ENCODE measurements at regions not wholly inside any gene's neighbourhood (a gene's known extent, or its start where the extent isn't known, plus 50 kb on each side); places are given as distances from the start of the nearest gene placed in this dataset.

GRCh38 chrX:97666890-97667289 is 783.2 kb downstream of the RPA4 start:
- DNase-seq (ENCODE audit: low read depth, low spot score), result no peak

GRCh38 chrX:97668126-97668525 is 784.4 kb downstream of the RPA4 start:
- DNase-seq (ENCODE audit: low read depth, low spot score), result no peak

GRCh38 chrX:97672138-97672537 is 788.4 kb downstream of the RPA4 start:
- DNase-seq (ENCODE audit: low read depth, low spot score), result no peak

GRCh38 chrX:97672608-97673007 is 788.9 kb downstream of the RPA4 start:
- DNase-seq (ENCODE audit: low read depth, low spot score), result no peak

- no peak for DNase-seq (ENCODE audit: low read depth, low spot score)
These were observed 789.4 kb downstream of the RPA4 start for GRCh38 chrX:97673135-97673534.

GRCh38 chrX:97682991-97683840 is 799.5 kb downstream of the RPA4 start:
- no peak for DNase-seq (ENCODE audit: low read depth, low spot score)

GRCh38 chrX:97685753-97686152 is 802.0 kb downstream of the RPA4 start:
- no peak for DNase-seq (ENCODE audit: low read depth, low spot score)

- no peak for DNase-seq (ENCODE audit: low read depth, low spot score)
These were observed 808.3 kb downstream of the RPA4 start for GRCh38 chrX:97691901-97692455.

- no peak for DNase-seq (ENCODE audit: low read depth, low spot score)
These were observed 808.9 kb downstream of the RPA4 start for GRCh38 chrX:97692575-97692974.

- DNase-seq (ENCODE audit: low read depth, low spot score), result no peak
These were observed 816.8 kb downstream of the RPA4 start for GRCh38 chrX:97700547-97700946.

- no peak for DNase-seq (ENCODE audit: low read depth, low spot score)
These were observed 820.8 kb downstream of the RPA4 start for GRCh38 chrX:97704474-97704873.

- DNase-seq (ENCODE audit: low read depth, low spot score), result no peak
These were observed 821.2 kb downstream of the RPA4 start for GRCh38 chrX:97704881-97705280.

- no peak for DNase-seq (ENCODE audit: low read depth, low spot score)
These were observed 822.2 kb downstream of the RPA4 start for GRCh38 chrX:97705936-97706335.

GRCh38 chrX:97714072-97714471 is 830.4 kb downstream of the RPA4 start:
- no peak for DNase-seq (ENCODE audit: low read depth, low spot score)

GRCh38 chrX:97728215-97728614 is 844.5 kb downstream of the RPA4 start:
- no peak for DNase-seq (ENCODE audit: low read depth, low spot score)

- no peak for DNase-seq (ENCODE audit: low read depth, low spot score)
These were observed 856.3 kb downstream of the RPA4 start for GRCh38 chrX:97740044-97740443.

GRCh38 chrX:97740886-97741285 is 857.2 kb downstream of the RPA4 start:
- DNase-seq (ENCODE audit: low read depth, low spot score), result no peak

GRCh38 chrX:97743014-97743413 is 859.3 kb downstream of the RPA4 start:
- no peak for DNase-seq (ENCODE audit: low read depth, low spot score)

- DNase-seq (ENCODE audit: low read depth, low spot score), result no peak
These were observed 863.6 kb downstream of the RPA4 start for GRCh38 chrX:97747346-97747745.

- no peak for DNase-seq (ENCODE audit: low read depth, low spot score)
These were observed 867.3 kb downstream of the RPA4 start for GRCh38 chrX:97751016-97751415.

- no peak for DNase-seq (ENCODE audit: low read depth, low spot score)
These were observed 868.0 kb downstream of the RPA4 start for GRCh38 chrX:97751735-97752134.

- DNase-seq (ENCODE audit: low read depth, low spot score), result no peak
These were observed 873.2 kb downstream of the RPA4 start for GRCh38 chrX:97756879-97757278.

GRCh38 chrX:97763391-97763790 is 879.7 kb downstream of the RPA4 start:
- DNase-seq (ENCODE audit: low read depth, low spot score), result no peak
